GM12873 (cell line): ENCODE measurements at regions not wholly inside any gene's neighbourhood (a gene's known extent, or its start where the extent isn't known, plus 50 kb on each side); places are given as distances from the start of the nearest gene placed in this dataset.

Source experiments
- TF ChIP-seq, protein P1 (sequence below): IDR thresholded peaks from 2 replicates; pipeline ENCODE4 v1.5.1; 2012; ENCODE audit warnings: low read depth, mild to moderate bottlenecking, moderate library complexity, low read length, control low read depth; ENCODE audit not compliant: insufficient read depth; ENCODE audit errors: missing control alignments

DNA sequence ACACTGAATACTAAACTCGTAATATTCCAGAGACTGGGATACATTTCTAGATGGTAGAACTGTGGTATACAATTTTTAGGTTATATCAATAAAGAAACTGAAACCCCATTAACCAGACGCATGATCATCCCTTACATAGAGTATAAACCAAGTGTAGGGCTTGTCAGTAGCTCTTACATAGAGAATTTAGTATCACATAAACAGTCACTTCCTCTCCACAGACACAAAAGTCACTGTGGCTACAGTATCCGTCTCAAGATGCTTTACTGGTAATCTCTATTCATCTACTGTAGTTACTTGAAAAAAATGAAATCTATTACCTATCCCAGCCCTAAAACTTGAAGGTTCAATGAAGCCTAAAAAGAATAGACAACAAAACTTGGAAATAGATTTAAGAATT, 252.3 kb upstream of the TMPRSS15 start:
- TF ChIP-seq, protein P1, sequence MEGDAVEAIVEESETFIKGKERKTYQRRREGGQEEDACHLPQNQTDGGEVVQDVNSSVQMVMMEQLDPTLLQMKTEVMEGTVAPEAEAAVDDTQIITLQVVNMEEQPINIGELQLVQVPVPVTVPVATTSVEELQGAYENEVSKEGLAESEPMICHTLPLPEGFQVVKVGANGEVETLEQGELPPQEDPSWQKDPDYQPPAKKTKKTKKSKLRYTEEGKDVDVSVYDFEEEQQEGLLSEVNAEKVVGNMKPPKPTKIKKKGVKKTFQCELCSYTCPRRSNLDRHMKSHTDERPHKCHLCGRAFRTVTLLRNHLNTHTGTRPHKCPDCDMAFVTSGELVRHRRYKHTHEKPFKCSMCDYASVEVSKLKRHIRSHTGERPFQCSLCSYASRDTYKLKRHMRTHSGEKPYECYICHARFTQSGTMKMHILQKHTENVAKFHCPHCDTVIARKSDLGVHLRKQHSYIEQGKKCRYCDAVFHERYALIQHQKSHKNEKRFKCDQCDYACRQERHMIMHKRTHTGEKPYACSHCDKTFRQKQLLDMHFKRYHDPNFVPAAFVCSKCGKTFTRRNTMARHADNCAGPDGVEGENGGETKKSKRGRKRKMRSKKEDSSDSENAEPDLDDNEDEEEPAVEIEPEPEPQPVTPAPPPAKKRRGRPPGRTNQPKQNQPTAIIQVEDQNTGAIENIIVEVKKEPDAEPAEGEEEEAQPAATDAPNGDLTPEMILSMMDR: no peak

DNA sequence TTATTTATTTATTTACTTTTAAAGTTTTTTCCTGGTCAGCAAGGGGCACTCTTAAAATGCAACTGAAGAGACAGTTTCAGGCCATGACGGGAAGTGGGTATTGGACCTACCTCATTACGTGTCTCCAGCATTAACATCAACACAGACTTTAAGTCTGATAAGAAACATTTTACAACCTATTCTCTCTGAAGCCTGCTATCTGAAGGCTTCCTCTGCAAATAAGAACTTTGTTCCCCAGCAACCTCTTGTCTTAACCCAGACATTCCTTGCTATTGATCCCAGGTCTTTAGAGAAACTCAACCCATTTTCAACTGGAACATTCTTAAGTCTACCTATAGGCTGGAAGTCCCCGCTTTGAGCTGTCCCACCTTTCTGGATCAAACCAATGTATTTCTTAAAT, 258.3 kb upstream of the TMPRSS15 start:
- TF ChIP-seq, protein P1: no peak

DNA sequence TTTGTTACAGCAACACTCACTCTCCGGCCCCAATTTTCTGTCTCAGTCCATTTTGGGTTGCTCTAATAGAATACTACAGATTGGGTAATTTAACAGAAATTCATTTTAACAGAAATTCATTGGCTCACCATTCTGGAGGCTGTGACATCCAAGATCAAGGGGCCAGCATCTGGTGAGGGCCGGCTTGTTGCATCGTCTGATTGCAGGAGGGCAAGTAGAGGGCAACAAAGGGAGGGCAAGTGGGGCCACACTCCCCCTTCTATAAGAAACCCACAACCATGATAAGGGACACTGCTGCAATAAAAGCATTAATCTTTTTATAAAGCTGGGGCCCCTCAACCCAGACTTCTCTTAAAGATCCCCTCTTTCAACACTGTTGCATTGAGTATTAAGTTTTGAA, 260.1 kb upstream of the TMPRSS15 start:
- TF ChIP-seq, protein P1: no peak

DNA sequence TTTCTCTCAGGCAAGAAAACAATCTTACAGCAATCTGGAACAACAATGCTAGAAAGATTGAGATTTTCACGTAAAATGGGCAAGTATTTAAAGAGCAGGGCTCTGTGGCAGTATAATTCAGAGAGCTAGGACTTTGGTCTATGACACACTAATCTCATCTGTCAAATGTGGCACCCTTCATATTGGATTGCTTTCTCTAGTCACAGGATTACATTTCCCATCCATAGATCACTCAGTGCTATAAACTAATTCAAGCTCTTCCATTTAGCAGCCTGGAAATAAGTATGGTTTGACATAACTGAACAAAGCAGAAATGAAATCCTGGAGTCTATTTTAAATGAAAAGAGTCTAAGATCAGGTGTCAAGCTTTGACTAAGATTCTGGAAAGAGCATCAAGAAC, 263.1 kb upstream of the TMPRSS15 start:
- TF ChIP-seq, protein P1: no peak

DNA sequence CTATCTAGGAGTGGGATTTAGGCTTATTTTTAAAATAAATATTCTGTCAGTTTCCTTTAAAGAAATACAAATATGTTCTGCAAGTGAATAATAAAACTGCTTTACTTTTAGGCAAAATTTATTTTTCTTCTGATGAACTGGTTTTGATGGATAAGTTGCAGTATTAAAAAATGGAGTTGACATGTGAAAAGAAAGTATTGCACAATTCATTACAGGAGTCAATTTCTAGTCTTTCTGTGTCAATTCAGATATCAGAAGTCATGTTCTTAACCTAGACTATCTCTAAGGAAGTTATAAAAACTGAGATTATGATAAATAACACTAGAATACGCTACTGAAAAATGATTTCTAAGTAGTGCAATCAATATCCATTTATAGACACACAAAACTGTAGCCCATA, 270.2 kb upstream of the TMPRSS15 start:
- TF ChIP-seq, protein P1: no peak

DNA sequence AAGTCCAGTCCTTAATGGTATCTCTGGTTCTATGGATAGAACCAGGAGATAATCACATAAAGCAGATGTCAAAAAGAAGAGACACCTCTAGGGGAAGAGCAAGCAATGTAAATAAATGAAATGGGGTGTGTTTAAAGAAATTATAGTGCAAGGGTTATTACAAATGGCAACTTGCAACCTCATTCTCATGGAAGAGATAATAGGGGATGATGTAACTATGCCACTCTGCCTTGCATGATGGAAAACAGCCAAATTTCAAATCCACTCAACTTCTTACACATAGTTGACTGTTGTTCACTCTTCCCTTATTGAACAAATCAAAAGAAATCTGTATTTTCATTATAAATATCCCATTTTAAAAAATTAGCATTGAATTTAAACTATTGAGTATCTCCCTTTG, 274.0 kb upstream of the TMPRSS15 start:
- TF ChIP-seq, protein P1: no peak

DNA sequence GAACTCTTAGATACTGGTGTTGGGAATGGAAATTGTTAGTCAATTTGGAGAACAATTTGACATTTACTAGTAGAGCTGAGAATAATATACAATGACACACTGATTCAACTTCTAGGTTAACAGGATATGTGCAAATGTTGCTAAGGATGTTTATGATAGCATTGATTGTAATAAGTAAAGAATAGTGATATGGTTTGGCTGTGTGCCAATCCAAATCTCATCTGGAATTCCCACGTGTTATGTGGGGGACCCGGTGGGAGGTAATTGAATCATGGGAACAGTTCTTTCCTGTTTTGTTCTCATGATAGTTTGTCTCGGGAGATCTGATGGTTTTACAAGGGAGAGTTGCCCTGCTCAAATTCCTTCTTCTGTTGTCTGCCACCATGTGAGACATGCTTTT, 302.4 kb upstream of the TMPRSS15 start:
- TF ChIP-seq, protein P1: no peak

DNA sequence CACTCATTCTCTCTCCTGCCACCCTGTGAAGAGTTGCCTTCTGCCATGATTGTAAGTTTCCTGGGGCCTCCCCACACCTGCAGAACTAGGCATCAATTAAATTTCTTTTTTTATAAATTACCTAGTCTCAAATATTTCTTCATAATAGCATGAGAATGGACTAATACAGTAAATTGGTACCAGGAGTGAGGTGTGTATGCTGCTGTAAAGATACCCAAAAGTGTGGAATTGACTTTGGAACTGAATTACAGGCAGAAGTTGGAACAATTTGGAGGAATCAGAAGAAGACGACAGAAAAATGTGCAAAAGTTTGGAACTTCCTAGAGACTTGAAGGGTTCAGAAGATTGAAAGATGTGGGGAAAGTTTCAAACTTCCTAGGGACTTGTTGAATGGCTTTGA, 308.1 kb upstream of the TMPRSS15 start:
- TF ChIP-seq, protein P1: no peak
